K562 (cell line): ENCODE measurements at regions not wholly inside any gene's neighbourhood (a gene's known extent, or its start where the extent isn't known, plus 50 kb on each side); places are given as distances from the start of the nearest gene placed in this dataset.
A peak's percentile ranks its signal among the peaks of the same experiment; 100 is the strongest.

Experiments
- BRCA1 ChIP-seq, 2 experiments: fragments of 450-650 bp in 1 of 2; sonication (generic) in 1 of 2; formaldehyde crosslinking in 1 of 2; IDR thresholded peaks; 2 replicates each; pipeline versions ENCODE4 v1.5.0 to v1.6.1; 2017 to 2020; ENCODE audit warnings: mild to moderate bottlenecking in 1 of 2, missing genetic modification reagents in 1 of 2
- BRF1 ChIP-seq: IDR thresholded peaks from 3 replicates; pipeline ENCODE4 v1.6.1; 2011; ENCODE audit warnings: borderline replicate concordance, mild to moderate bottlenecking; ENCODE audit not compliant: insufficient read length; ENCODE audit errors: extremely low read depth
- CBX2 ChIP-seq: fragments of 200-600 bp; sonication (generic); IDR thresholded peaks from one replicate; pipeline ENCODE4 v1.6.1; 2012; ENCODE audit warnings: mild to moderate bottlenecking, low read length, inconsistent platforms; ENCODE audit not compliant: insufficient read depth, poor library complexity, severe bottlenecking
- GATA2 ChIP-seq: sonication (generic); formaldehyde crosslinking; IDR thresholded peaks from 2 replicates; pipeline ENCODE4 v1.4.0; 2020; ENCODE audit warnings: mild to moderate bottlenecking, missing genetic modification reagents
- JUND ChIP-seq, 2 experiments: IDR thresholded peaks; 2 replicates in 1 of 2; 3 replicates in 1 of 2; pipeline ENCODE4 v1.6.1; 2011; ENCODE audit warnings: borderline replicate concordance in 2 of 2, low read depth in 2 of 2, low read length in 2 of 2, improper control_type of control experiment in 1 of 2, missing biosample characterization in 1 of 2, missing genetic modification characterization in 1 of 2, missing genetic modification reagents in 1 of 2
- MTF1 ChIP-seq: fragments of 250-450 bp; sonication (Bioruptor Pico); IDR thresholded peaks from 2 replicates; pipeline ENCODE4 v1.9.0; 2021; ENCODE audit warnings: moderate library complexity, mild to moderate bottlenecking, inconsistent platforms, borderline replicate concordance
- MYBL2 ChIP-seq, 2 experiments: fragments of 450-650 bp in 1 of 2; sonication (generic) in 1 of 2; formaldehyde crosslinking in 1 of 2; IDR thresholded peaks; 2 replicates each; pipeline versions ENCODE4 v1.6.1 to v1.8.1; 2017 to 2022; ENCODE audit warnings: borderline replicate concordance in 1 of 2, inconsistent platforms in 1 of 2, low read depth in 1 of 2, mild to moderate bottlenecking in 1 of 2, missing genetic modification reagents in 1 of 2, moderate library complexity in 1 of 2
- NFE2 ChIP-seq: IDR thresholded peaks from 2 replicates; pipeline ENCODE4 v1.6.1; 2014; ENCODE audit warnings: antibody characterized with exemption, low read depth
- POLR2A ChIP-seq: fragments of 450-650 bp; conservative IDR thresholded peaks from 2 replicates; pipeline ENCODE4 v1.6.1; 2016
- RBM25 ChIP-seq: fragments of 200-400 bp; formaldehyde crosslinking; IDR thresholded peaks from 2 replicates; pipeline ENCODE4 v1.6.1; 2018; ENCODE audit warnings: low read length, low read depth, moderate library complexity; ENCODE audit not compliant: severe bottlenecking
- SMC3 ChIP-seq: conservative IDR thresholded peaks from 2 replicates; pipeline ENCODE4 v1.6.1; 2011; ENCODE audit warnings: low read depth, low read length, improper control_type of control experiment; ENCODE audit not compliant: insufficient read depth
- THRAP3 ChIP-seq: fragments of 450-650 bp; IDR thresholded peaks from 2 replicates; pipeline ENCODE4 v1.6.1; 2016; ENCODE audit warnings: mild to moderate bottlenecking, inconsistent platforms, borderline replicate concordance
- YBX1 ChIP-seq: fragments of 450-650 bp; IDR thresholded peaks from 2 replicates; pipeline ENCODE4 v1.7.1; 2016; ENCODE audit warnings: mild to moderate bottlenecking
- ZBTB1 ChIP-seq: sonication (generic); formaldehyde crosslinking; IDR thresholded peaks from 2 replicates; pipeline ENCODE4 v1.8.1; 2023; ENCODE audit warnings: missing genetic modification reagents, low read depth, mild to moderate bottlenecking, borderline replicate concordance
- ZNF121 ChIP-seq: sonication (generic); formaldehyde crosslinking; conservative IDR thresholded peaks from 2 replicates; pipeline ENCODE4 v1.8.0; 2022; ENCODE audit warnings: missing genetic modification reagents
- ZNF197 ChIP-seq: fragments of 200-800 bp; sonication (Bioruptor generic); IDR thresholded peaks from 2 replicates; pipeline ENCODE4 v1.6.1; 2016; ENCODE audit warnings: low read depth, missing genetic modification characterization, missing compliant biosample characterization
- ZNF224 ChIP-seq: sonication (generic); formaldehyde crosslinking; IDR thresholded peaks from 2 replicates; pipeline ENCODE4 v1.8.0; 2022; ENCODE audit warnings: mild to moderate bottlenecking, missing genetic modification reagents
- ZNF778 ChIP-seq: fragments of 450-650 bp; formaldehyde crosslinking; IDR thresholded peaks from 2 replicates; pipeline ENCODE4 v1.4.0; 2020; ENCODE audit warnings: mild to moderate bottlenecking, moderate library complexity
- TF ChIP-seq, protein P1 (sequence below): fragments of 250-450 bp; sonication (Bioruptor Pico); IDR thresholded peaks from 2 replicates; pipeline ENCODE4 v1.5.0; 2021; ENCODE audit warnings: mild to moderate bottlenecking, moderate library complexity

- TF ChIP-seq RBM25 (no peak), YBX1 (no peak), ZNF121 (no peak), BRCA1 (IDR thresholded peaks at IDR 0.05) (no peak), BRCA1 (CRISPR knock-in tag; IDR thresholded peaks at IDR 0.05) (no peak), GATA2 (CRISPR knock-in tag) (no peak), POLR2A (no peak), JUND (IDR thresholded peaks at IDR 0.05; ENCODE audit: borderline replicate concordance, low read depth, low read length) (peak; percentile 37; the same call in 1 of the 2 replicates), JUND (tag; IDR thresholded peaks at IDR 0.05; ENCODE audit: borderline replicate concordance, low read depth, low read length) (no peak), MTF1 (no peak), CBX2 (no peak), ZBTB1 (CRISPR knock-in tag) (no peak), ZNF778 (CRISPR knock-in tag) (no peak), ZNF197 (no peak), ZNF224 (CRISPR knock-in tag) (no peak), THRAP3 (no peak), NFE2 (no peak), BRF1 (no peak), MYBL2 (IDR thresholded peaks at IDR 0.05; ENCODE audit: low read depth) (no peak), MYBL2 (CRISPR knock-in tag; IDR thresholded peaks at IDR 0.05; ENCODE audit: borderline replicate concordance) (no peak), SMC3 (peak; percentile 96)
- TF ChIP-seq, protein P1, sequence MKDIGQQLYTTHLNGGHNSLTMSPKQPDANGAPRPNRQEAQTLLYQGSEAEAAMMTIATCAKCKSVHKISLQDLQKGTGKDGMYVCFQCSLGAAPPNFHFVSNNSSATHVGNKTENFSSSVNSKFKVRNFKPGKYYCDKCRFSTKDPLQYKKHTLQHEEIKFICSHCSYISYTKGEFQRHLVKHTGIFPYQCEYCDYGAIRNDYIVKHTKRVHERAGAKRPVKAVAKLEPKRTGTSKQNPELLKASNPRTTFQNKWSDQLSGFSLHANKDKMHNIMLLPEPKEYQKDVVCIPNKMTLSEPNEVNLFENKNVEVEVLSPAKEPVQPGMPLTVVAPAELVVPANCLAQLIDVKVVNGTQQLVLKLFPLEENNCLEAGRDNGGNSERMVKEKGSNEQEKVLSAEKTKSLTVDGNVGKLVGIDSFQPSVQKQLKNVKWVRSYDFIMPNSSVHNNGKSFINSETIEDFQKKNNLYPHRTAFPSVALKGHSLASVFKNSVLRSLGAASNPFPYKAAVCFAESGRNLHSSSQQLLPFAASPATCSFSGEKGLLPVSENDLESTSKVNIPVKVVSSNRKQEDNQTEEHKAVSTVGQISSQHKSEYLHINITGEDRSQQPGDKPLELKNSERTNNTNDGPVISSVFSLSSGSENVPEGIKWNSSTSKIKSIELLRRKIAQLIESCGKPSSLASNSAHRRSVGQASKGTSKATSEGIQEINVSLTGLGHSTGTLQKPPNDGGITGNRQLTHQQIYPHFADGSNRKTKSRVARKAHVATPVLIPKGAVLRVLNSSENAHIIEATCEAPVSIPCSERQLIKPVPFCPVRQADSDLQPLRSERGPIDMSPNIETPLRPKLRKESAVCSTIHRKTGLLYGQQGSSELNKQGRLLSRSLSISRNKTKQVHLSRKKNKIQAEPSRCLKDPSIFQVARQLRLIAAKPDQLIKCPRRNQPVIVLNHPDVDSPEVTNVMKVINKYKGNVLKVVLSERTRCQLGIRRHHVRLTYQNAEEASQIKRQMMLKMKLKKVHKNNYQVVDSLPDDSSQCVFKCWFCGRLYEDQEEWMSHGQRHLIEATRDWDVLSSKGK (CRISPR knock-in tag): no peak
Measured at GRCh38 chr5:50962934-50963872, 296.8 kb downstream of the PARP8 start (continued).
